K562 (cell line): ENCODE measurements at regions not wholly inside any gene's neighbourhood (a gene's known extent, or its start where the extent isn't known, plus 50 kb on each side); places are given as distances from the start of the nearest gene placed in this dataset.

Experiments
- ARID3B ChIP-seq: fragments of 250-450 bp; sonication (Bioruptor Pico); IDR thresholded peaks from 2 replicates; pipeline ENCODE4 v1.4.0; 2020; ENCODE audit warnings: borderline replicate concordance
- CEBPB ChIP-seq: fragments of 450-650 bp; IDR thresholded peaks from 2 replicates; pipeline ENCODE4 v1.6.1; 2016; ENCODE audit warnings: missing genetic modification characterization, missing compliant biosample characterization
- CTCF ChIP-seq, 3 experiments: IDR thresholded peaks in 2 of 3; conservative IDR thresholded peaks in 1 of 3; 2 replicates each; pipeline ENCODE4 v1.5.1; 2011 to 2012; ENCODE audit warnings: low read length in 3 of 3, mild to moderate bottlenecking in 3 of 3, control low read depth in 2 of 3, improper control_type of control experiment in 1 of 3, inconsistent platforms in 1 of 3, low read depth in 1 of 3, mixed read lengths in 1 of 3, moderate library complexity in 1 of 3; ENCODE audit not compliant: insufficient read depth in 2 of 3
- JUN ChIP-seq, 2 experiments: sonication (generic) in 1 of 2; formaldehyde crosslinking in 1 of 2; IDR thresholded peaks; 2 replicates each; pipeline versions ENCODE4 v1.6.1 to v1.8.0; 2012 to 2022; ENCODE audit warnings: borderline replicate concordance in 2 of 2, mild to moderate bottlenecking in 2 of 2, improper control_type of control experiment in 1 of 2, low read depth in 1 of 2, low read length in 1 of 2, missing genetic modification reagents in 1 of 2
- ZBTB8A ChIP-seq: fragments of 450-650 bp; IDR thresholded peaks from 2 replicates; pipeline ENCODE4 v1.6.1; 2018; ENCODE audit warnings: mild to moderate bottlenecking, moderate library complexity; ENCODE audit not compliant: partially characterized antibody

- TF ChIP-seq CTCF (IDR thresholded peaks at IDR 0.05 in 2 of 3, conservative IDR thresholded peaks at IDR 0.05 in 1 of 3; ENCODE audit: insufficient read depth in 2 of 3, low read depth in 1 of 3, low read length in 3 of 3) (no peak), ARID3B (CRISPR knock-in tag) (no peak), CEBPB (tag) (no peak), JUN (IDR thresholded peaks at IDR 0.05; ENCODE audit: borderline replicate concordance, low read depth, low read length) (no peak), JUN (CRISPR knock-in tag; IDR thresholded peaks at IDR 0.05; ENCODE audit: borderline replicate concordance) (no peak), ZBTB8A (no peak)
Observed at GRCh38 chr3:181578743-181579142, 133.0 kb upstream of the SOX2 start.
